ENCODE measurements at regions not wholly inside any gene's neighbourhood (a gene's known extent, or its start where the extent isn't known, plus 50 kb on each side); places are given as distances from the start of the nearest gene placed in this dataset.

GRCh38 chr3:20344400-20344959, 158.5 kb upstream of the SGO1 start:
- TF ChIP-seq, protein P1, sequence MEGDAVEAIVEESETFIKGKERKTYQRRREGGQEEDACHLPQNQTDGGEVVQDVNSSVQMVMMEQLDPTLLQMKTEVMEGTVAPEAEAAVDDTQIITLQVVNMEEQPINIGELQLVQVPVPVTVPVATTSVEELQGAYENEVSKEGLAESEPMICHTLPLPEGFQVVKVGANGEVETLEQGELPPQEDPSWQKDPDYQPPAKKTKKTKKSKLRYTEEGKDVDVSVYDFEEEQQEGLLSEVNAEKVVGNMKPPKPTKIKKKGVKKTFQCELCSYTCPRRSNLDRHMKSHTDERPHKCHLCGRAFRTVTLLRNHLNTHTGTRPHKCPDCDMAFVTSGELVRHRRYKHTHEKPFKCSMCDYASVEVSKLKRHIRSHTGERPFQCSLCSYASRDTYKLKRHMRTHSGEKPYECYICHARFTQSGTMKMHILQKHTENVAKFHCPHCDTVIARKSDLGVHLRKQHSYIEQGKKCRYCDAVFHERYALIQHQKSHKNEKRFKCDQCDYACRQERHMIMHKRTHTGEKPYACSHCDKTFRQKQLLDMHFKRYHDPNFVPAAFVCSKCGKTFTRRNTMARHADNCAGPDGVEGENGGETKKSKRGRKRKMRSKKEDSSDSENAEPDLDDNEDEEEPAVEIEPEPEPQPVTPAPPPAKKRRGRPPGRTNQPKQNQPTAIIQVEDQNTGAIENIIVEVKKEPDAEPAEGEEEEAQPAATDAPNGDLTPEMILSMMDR (IDR thresholded peaks at IDR 0.05) = no peak
- TF ChIP-seq EP300 (IDR thresholded peaks at IDR 0.05) = no peak
